ENCODE measurements at regions not wholly inside any gene's neighbourhood (a gene's known extent, or its start where the extent isn't known, plus 50 kb on each side); places are given as distances from the start of the nearest gene placed in this dataset.
A peak's percentile ranks its signal among the peaks of the same experiment; 100 is the strongest.

- H4K8ac ChIP-seq (ENCODE audit: low read depth, low read length), result no peak overlapping the region
- no peak overlapping the region for H3K27ac ChIP-seq (replicated peaks; ENCODE audit: low read length)
- no peak for DNase-seq (ENCODE audit: low spot score)
- H2BK15ac ChIP-seq (ENCODE audit: low read length), result no peak overlapping the region
- H2BK12ac ChIP-seq (ENCODE audit: low read length), result no peak overlapping the region
- no peak overlapping the region for H2BK120ac ChIP-seq (ENCODE audit: low read depth, low read length)
- no peak overlapping the region for H3K4ac ChIP-seq (ENCODE audit: low read length)
- H3K9me3 ChIP-seq (replicated peaks in 1 of 2; ENCODE audit: control insufficient read depth in 2 of 2, insufficient read depth in 1 of 2, low read depth in 1 of 2, low read length in 2 of 2), result peaks cover 0 to 2% of the 10 kb centered on the region in 2 donors
- no peak overlapping the region for H2AFZ ChIP-seq (ENCODE audit: low read length)
- H4K91ac ChIP-seq (ENCODE audit: low read depth, low read length, poor library complexity), result no peak overlapping the region
- no CpG with 5 or more reads among the region's 5 CpGs for WGBS, 2 donors (ENCODE audit: extremely low coverage in 2 of 2, insufficient read length in 2 of 2, insufficient replicate concordance in 1 of 2)
- H3K23ac ChIP-seq (ENCODE audit: low read depth, low read length, poor library complexity), result no peak overlapping the region
- no peak overlapping the region for H3K4me3 ChIP-seq (ENCODE audit: low read length in 2 of 2)
- no peak overlapping the region for H3K4me2 ChIP-seq (ENCODE audit: insufficient read depth, low read length, poor library complexity, severe bottlenecking)
- H3K9ac ChIP-seq (ENCODE audit: low read depth, low read length, poor library complexity), result peak overlapping the region; percentile 5
- H2BK5ac ChIP-seq (ENCODE audit: low read length), result no peak overlapping the region
- H3K36me3 ChIP-seq (replicated peaks in 1 of 2; ENCODE audit: control insufficient read depth in 2 of 2, insufficient read depth in 2 of 2, low read length in 2 of 2), result no peaks in the 10 kb centered on the region
- no peak overlapping the region for H2AK5ac ChIP-seq (ENCODE audit: low read depth, low read length)
- no peaks in the 10 kb centered on the region for H3K79me1 ChIP-seq (ENCODE audit: low read depth, low read length)
- H3K14ac ChIP-seq (ENCODE audit: low read length), result no peak overlapping the region
- peaks cover 0 to 6% of the 10 kb centered on the region in 2 donors for H3K4me1 ChIP-seq (ENCODE audit: control insufficient read depth in 2 of 2, insufficient read depth in 1 of 2, low read depth in 1 of 2, low read length in 2 of 2)
- H3K18ac ChIP-seq (ENCODE audit: low read length), result peak overlapping the region; percentile 65
- peaks cover 0 to 2% (median 0%) of the 10 kb centered on the region in 3 experiments for H3K27me3 ChIP-seq (ENCODE audit: control insufficient read depth in 3 of 3, insufficient read depth in 3 of 3, low read depth in 1 of 3, low read length in 3 of 3)
These were observed 321.6 kb downstream of the BCL11B start for GRCh38 chr14:98950353-98950895.

- no peak overlapping the region for H3K4me3 ChIP-seq (ENCODE audit: low read length in 2 of 2)
- H3K18ac ChIP-seq (ENCODE audit: low read length), result no peak overlapping the region
- peaks cover 0 to 2% of the 10 kb centered on the region in 2 donors for H3K9me3 ChIP-seq (replicated peaks in 1 of 2; ENCODE audit: control insufficient read depth in 2 of 2, insufficient read depth in 1 of 2, low read depth in 1 of 2, low read length in 2 of 2)
- no peaks in the 10 kb centered on the region for H3K36me3 ChIP-seq (replicated peaks in 1 of 2; ENCODE audit: control insufficient read depth in 2 of 2, insufficient read depth in 2 of 2, low read length in 2 of 2)
- H2BK120ac ChIP-seq (ENCODE audit: low read depth, low read length), result no peak overlapping the region
- WGBS, 2 donors (ENCODE audit: extremely low coverage in 2 of 2, insufficient read length in 2 of 2, insufficient replicate concordance in 1 of 2), result no CpG with 5 or more reads among the region's 3 CpGs
- H4K91ac ChIP-seq (ENCODE audit: low read depth, low read length, poor library complexity), result no peak overlapping the region
- H3K79me1 ChIP-seq (ENCODE audit: low read depth, low read length), result no peaks in the 10 kb centered on the region
- H2AFZ ChIP-seq (ENCODE audit: low read length), result no peak overlapping the region
- H2BK15ac ChIP-seq (ENCODE audit: low read length), result no peak overlapping the region
- no peak overlapping the region for H2AK5ac ChIP-seq (ENCODE audit: low read depth, low read length)
- H3K27ac ChIP-seq (replicated peaks; ENCODE audit: low read length), result no peak overlapping the region
- H3K14ac ChIP-seq (ENCODE audit: low read length), result no peak overlapping the region
- H3K4ac ChIP-seq (ENCODE audit: low read length), result no peak overlapping the region
- no peak overlapping the region for H2BK5ac ChIP-seq (ENCODE audit: low read length)
- DNase-seq (ENCODE audit: low spot score), result no peak
- H3K4me1 ChIP-seq (ENCODE audit: control insufficient read depth in 2 of 2, insufficient read depth in 1 of 2, low read depth in 1 of 2, low read length in 2 of 2), result peaks cover 0 to 6% of the 10 kb centered on the region in 2 donors
- peaks cover 0 to 2% (median 0%) of the 10 kb centered on the region in 3 experiments for H3K27me3 ChIP-seq (ENCODE audit: control insufficient read depth in 3 of 3, insufficient read depth in 3 of 3, low read depth in 1 of 3, low read length in 3 of 3)
- no peak overlapping the region for H4K8ac ChIP-seq (ENCODE audit: low read depth, low read length)
- H3K4me2 ChIP-seq (ENCODE audit: insufficient read depth, low read length, poor library complexity, severe bottlenecking), result no peak overlapping the region
- no peak overlapping the region for H3K23ac ChIP-seq (ENCODE audit: low read depth, low read length, poor library complexity)
- H3K9ac ChIP-seq (ENCODE audit: low read depth, low read length, poor library complexity), result no peak overlapping the region
- no peak overlapping the region for H2BK12ac ChIP-seq (ENCODE audit: low read length)
These were observed 321.0 kb downstream of the BCL11B start for GRCh38 chr14:98951031-98951430.

- no peak overlapping the region for H3K4me2 ChIP-seq (ENCODE audit: insufficient read depth, low read length, poor library complexity, severe bottlenecking)
- no peaks in the 10 kb centered on the region for H3K36me3 ChIP-seq (replicated peaks in 1 of 2; ENCODE audit: control insufficient read depth in 2 of 2, insufficient read depth in 2 of 2, low read length in 2 of 2)
- no peak overlapping the region for H2BK12ac ChIP-seq (ENCODE audit: low read length)
- H3K4me1 ChIP-seq (ENCODE audit: control insufficient read depth in 2 of 2, insufficient read depth in 1 of 2, low read depth in 1 of 2, low read length in 2 of 2), result peaks cover 0 to 6% of the 10 kb centered on the region in 2 donors
- no peak overlapping the region for H2BK15ac ChIP-seq (ENCODE audit: low read length)
- H3K4ac ChIP-seq (ENCODE audit: low read length), result no peak overlapping the region
- no peak overlapping the region for H3K18ac ChIP-seq (ENCODE audit: low read length)
- peaks cover 0 to 2% of the 10 kb centered on the region in 2 donors for H3K9me3 ChIP-seq (replicated peaks in 1 of 2; ENCODE audit: control insufficient read depth in 2 of 2, insufficient read depth in 1 of 2, low read depth in 1 of 2, low read length in 2 of 2)
- DNase-seq (ENCODE audit: low spot score), result no peak
- no peak overlapping the region for H2AFZ ChIP-seq (ENCODE audit: low read length)
- no peak overlapping the region for H2BK5ac ChIP-seq (ENCODE audit: low read length)
- H3K27ac ChIP-seq (replicated peaks; ENCODE audit: low read length), result no peak overlapping the region
- H3K14ac ChIP-seq (ENCODE audit: low read length), result no peak overlapping the region
- H3K23ac ChIP-seq (ENCODE audit: low read depth, low read length, poor library complexity), result no peak overlapping the region
- WGBS, 2 donors (ENCODE audit: extremely low coverage in 2 of 2, insufficient read length in 2 of 2, insufficient replicate concordance in 1 of 2), result no CpG with 5 or more reads among the region's 8 CpGs
- H3K4me3 ChIP-seq (ENCODE audit: low read length in 2 of 2), result no peak overlapping the region
- no peak overlapping the region for H2BK120ac ChIP-seq (ENCODE audit: low read depth, low read length)
- peaks cover 0 to 3% (median 2%) of the 10 kb centered on the region in 3 experiments for H3K27me3 ChIP-seq (ENCODE audit: control insufficient read depth in 3 of 3, insufficient read depth in 3 of 3, low read depth in 1 of 3, low read length in 3 of 3)
- no peak overlapping the region for H4K91ac ChIP-seq (ENCODE audit: low read depth, low read length, poor library complexity)
- H4K8ac ChIP-seq (ENCODE audit: low read depth, low read length), result no peak overlapping the region
- no peak overlapping the region for H2AK5ac ChIP-seq (ENCODE audit: low read depth, low read length)
- no peaks in the 10 kb centered on the region for H3K79me1 ChIP-seq (ENCODE audit: low read depth, low read length)
- no peak overlapping the region for H3K9ac ChIP-seq (ENCODE audit: low read depth, low read length, poor library complexity)
These were observed 320.4 kb downstream of the BCL11B start for GRCh38 chr14:98951521-98952152.

GRCh38 chr14:98952593-98953350, 319.2 kb downstream of the BCL11B start:
- Histone ChIP-seq H3K4ac (ENCODE audit: low read length) (no peak overlapping the region), H3K4me2 (ENCODE audit: insufficient read depth, low read length, poor library complexity, severe bottlenecking) (no peak overlapping the region), H4K91ac (ENCODE audit: low read depth, low read length, poor library complexity) (no peak overlapping the region), H2BK5ac (ENCODE audit: low read length) (no peak overlapping the region), H2BK15ac (ENCODE audit: low read length) (no peak overlapping the region), H3K4me1 (ENCODE audit: control insufficient read depth in 2 of 2, insufficient read depth in 1 of 2, low read depth in 1 of 2, low read length in 2 of 2) (peaks cover 0 to 6% of the 10 kb centered on the region in 2 donors), H3K79me1 (ENCODE audit: low read depth, low read length) (no peaks in the 10 kb centered on the region), H2BK12ac (ENCODE audit: low read length) (no peak overlapping the region), H4K8ac (ENCODE audit: low read depth, low read length) (no peak overlapping the region), H3K23ac (ENCODE audit: low read depth, low read length, poor library complexity) (no peak overlapping the region), H3K14ac (ENCODE audit: low read length) (no peak overlapping the region), H3K27ac (replicated peaks; ENCODE audit: low read length) (no peak overlapping the region), H3K4me3 (ENCODE audit: low read length in 2 of 2) (no peak overlapping the region), H3K9ac (ENCODE audit: low read depth, low read length, poor library complexity) (no peak overlapping the region), H3K9me3 (replicated peaks in 1 of 2; ENCODE audit: control insufficient read depth in 2 of 2, insufficient read depth in 1 of 2, low read depth in 1 of 2, low read length in 2 of 2) (peaks cover 0 to 2% of the 10 kb centered on the region in 2 donors), H3K36me3 (replicated peaks in 1 of 2; ENCODE audit: control insufficient read depth in 2 of 2, insufficient read depth in 2 of 2, low read length in 2 of 2) (no peaks in the 10 kb centered on the region), H2AK5ac (ENCODE audit: low read depth, low read length) (no peak overlapping the region), H2BK120ac (ENCODE audit: low read depth, low read length) (no peak overlapping the region), H3K18ac (ENCODE audit: low read length) (no peak overlapping the region), H3K27me3 (ENCODE audit: control insufficient read depth in 3 of 3, insufficient read depth in 3 of 3, low read depth in 1 of 3, low read length in 3 of 3) (peaks cover 0 to 3% (median 2%) of the 10 kb centered on the region in 3 experiments), H2AFZ (ENCODE audit: low read length) (no peak overlapping the region)
- WGBS, 2 donors (ENCODE audit: extremely low coverage in 2 of 2, insufficient read length in 2 of 2, insufficient replicate concordance in 1 of 2), result no CpG with 5 or more reads among the region's 9 CpGs
- no peak for DNase-seq (ENCODE audit: low spot score)
